T1000 (cell line): ENCODE measurements at regions not wholly inside any gene's neighbourhood (a gene's known extent, or its start where the extent isn't known, plus 50 kb on each side); places are given as distances from the start of the nearest gene placed in this dataset.

Source experiments
- DNase-seq: peaks from one replicate; lab custom pipeline; 2025; ENCODE audit warnings: mixed read lengths; lab: John Stamatoyannopoulos, UW

DNA sequence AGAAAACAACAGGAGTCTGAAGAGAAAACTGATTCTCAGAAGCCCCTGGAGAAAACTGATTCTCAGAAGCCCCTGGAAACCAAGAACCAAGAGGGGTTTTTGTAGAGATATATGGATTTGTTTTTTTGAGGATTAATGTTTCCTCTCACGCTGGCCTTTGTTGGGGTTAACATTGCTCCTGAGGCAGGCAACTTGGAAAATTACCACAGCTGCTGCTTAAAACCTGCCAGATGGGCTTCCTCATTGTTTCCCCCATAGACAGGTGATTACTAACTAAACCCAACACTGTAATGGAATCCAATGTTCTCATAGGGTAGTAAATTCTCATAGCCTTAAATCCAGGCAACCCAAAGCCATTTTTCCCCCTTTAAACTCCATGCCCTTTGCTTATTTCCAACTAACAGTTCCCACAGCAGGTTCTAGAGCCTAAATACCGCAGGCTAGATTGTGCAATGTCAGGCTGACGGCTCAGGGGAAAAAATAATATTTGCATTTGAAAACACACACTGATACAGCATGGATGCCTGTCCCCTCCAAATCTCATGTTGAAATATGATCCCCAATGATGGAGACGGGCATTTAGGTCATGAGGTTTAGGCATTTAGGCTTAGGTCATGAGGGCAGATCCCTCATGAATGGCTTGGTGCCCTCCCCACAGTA lies 272.3 kb upstream of the PKDCC start:
- no peak for DNase-seq

DNA sequence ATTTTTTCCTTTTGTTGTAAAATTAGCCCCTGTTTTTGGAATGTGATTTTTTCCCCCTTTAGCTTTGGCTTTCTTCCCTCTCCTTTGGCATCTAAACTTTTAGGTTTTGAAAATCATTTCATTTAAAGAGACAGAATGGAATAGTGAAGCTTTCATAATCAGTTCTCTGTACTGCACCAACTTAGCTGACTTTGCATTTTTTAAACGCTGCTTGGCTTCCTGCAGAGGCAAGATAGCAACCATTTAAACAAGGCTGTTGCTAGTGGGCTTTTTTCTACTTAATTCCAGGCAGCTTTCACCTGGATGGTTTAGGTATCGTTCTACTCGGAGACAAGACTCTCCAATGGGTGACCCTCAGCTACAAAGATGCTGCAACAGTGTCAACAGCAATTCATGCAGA lies 267.9 kb upstream of the PKDCC start:
- no peak for DNase-seq

DNA sequence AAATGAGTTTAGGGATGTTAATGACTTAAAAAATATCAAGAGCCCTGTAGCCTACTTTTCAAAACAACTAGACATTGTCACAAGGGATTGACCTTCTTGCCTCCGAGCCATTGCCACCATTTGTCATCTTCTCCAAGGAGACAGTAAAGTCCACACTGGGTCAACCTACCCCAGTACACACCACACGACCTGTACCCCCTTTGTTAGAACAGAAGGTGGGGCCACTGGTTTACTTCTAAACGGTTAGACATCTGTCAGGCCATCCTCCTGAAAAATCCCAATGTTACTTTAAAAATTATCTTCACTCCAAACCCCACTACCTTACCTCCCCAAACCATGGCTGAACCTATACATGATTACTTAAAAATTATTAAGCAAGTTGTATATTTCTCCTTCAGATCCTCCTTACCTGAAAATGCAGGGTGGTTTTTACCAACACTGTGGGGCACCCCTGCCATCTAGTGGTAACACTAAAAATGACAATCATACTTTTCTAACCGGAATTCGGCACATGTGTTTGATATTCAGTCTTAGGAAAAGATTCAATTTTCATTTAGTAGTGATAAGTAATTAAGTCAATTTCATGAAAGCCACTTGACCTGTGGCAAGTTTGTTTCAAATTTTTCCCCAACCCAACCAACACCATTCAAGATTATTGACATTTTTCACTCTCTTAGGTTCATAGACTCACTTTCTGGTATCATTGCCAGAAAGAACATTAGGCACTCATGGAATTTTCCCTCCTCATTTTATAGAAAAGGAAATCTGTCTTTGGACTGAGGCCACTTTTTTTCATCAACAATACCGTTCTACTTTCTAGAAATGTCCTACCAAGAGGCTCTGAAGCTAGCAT lies 265.3 kb upstream of the PKDCC start:
- DNase-seq = peak; percentile 8

DNA sequence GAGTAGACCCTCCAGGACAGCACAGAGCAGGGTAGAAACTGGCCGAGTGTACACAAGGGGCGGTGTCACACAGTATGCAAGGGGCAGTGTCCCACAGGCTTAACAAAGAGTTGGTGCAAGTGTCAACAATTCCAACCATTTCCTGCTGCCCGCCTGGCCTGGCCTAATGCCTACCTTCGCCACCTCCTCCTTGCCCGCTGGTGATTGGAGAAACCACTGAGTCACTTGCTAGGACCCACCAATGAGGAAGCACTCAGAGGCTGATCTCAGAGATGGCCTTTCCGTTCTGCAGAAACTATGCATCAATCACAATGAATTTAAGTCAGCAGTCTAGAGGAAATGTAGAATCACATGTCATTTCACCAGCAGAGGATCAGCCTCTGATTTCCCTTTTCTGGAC lies 263.3 kb upstream of the PKDCC start:
- no peak for DNase-seq

DNA sequence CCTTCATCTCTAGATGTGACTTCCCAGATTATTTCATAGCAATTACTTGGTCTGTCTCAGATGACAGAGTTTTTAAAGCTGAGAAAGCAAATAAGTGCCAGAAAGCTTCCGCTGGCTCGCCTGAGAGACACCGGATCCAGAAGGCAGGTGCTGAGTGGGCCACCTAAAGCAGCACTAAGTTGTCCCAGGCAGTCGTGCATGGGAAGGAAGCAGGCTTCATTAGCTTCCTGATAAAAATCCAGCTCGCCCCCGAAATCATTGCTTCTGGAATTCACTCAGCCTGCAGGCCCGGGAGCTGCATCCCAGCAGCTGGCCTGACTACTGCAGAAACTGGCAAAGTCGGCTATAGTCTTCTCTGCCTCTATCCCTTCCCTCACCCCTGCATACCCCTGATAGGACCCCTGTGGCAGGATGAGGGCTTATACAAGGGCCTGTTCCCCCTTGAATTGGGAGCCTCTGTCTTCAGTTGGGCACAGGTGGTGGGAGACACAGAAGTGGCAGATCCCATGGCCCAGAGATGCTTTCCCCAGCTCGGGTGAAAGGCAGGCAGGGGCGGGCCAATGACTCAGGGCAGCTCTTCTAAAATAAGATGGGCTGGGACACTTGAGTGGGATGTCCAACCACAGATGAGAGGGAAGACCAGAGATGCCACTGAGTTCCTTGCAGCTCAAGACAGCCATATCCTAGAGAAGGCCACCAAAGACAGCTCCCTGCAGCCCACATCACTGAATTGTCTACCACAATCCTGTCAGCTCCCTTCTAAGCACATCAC lies 262.4 kb upstream of the PKDCC start:
- no peak for DNase-seq

DNA sequence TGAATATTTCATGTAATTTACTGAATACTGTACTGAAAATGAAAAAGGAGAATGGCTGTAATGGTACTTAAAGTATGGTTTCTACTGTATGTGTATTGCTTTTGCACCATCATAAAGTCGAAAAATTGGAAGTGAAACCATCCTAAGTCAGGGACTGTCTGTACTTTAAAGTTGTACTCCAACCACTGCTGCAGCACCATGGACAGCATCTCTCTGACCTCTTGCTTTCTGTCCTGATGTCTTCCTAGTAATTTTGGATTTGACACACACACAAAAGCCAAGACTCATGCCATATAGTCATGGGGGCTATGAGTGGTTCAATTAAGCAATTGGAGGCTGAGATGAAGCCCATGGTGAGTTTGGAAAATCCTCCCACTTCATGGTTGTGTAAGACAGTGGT lies 256.3 kb upstream of the PKDCC start:
- DNase-seq = no peak

DNA sequence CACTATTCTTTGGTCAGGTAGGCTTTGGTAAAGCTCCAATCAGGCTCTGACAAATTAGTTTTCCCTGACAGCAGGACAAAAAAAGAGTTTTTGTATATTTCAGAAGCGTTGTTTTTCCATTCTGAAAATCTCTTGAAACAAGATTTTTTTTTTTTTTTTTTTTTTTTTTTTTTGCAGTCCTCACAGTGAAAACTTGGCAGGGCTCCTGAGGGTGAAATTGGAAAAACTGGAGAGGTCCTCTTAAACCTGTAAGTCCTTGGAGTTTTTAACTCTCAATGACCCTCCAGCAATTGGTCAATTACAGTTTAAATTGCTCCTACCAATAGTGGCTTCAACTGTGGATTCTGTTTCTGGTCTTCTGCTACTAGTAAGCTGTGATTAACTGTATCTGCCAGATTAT lies 244.5 kb upstream of the PKDCC start:
- DNase-seq = no peak

DNA sequence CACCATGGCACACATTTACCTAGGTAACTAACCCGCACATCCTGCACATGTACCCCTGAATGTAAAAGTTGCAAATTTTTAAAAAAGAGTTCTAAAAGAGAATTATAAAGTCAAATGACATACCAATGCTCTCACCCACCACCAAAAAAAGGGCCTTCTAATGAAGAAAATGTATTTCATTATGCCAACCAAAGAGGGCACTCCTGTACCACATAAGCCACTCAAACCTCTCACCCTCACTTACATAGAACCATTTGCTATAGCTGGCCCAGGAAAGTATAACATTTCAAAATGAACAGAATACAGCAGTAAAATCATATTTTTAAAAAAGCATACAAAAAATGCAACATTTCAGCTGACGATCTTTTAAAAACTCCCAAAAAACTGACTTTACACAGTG lies 241.5 kb upstream of the PKDCC start:
- no peak for DNase-seq

DNA sequence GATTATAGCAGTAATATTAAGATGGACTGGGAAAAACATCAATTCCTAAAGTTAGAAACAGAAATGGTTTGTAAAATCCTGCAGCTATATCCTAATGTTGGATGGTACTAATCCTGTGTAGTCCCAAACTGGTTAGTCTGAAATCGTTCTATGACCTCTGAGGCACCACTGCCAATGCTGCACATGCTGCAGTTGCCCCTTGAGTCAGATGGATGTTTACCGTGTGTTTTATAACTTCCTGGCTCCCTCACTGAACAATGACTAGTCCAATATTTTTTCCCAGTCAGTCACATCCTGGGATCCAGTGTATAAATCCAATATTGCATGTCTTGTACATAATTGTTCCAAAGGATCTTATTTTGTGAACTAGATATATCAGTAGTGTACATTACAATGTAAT lies 226.7 kb upstream of the PKDCC start:
- DNase-seq = no peak

DNA sequence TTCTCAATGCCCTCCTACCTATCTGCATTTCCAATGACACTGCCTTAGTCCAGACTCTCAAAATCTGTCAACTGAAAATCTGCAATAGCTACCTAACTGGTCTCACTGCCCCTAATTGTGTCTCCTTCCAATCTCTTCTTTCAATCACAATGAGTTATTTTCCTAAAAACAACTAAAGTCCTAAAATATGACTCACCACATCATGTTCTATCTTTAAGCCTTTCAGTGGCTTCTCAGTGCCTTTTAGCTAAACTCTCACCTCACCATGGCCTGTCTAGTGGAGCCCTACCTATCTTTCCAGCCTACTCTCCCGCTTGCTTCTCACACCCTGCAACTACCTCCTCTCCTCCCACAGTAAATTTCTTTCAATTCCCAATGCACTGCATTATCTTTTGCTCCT lies 220.9 kb upstream of the PKDCC start:
- DNase-seq = no peak

DNA sequence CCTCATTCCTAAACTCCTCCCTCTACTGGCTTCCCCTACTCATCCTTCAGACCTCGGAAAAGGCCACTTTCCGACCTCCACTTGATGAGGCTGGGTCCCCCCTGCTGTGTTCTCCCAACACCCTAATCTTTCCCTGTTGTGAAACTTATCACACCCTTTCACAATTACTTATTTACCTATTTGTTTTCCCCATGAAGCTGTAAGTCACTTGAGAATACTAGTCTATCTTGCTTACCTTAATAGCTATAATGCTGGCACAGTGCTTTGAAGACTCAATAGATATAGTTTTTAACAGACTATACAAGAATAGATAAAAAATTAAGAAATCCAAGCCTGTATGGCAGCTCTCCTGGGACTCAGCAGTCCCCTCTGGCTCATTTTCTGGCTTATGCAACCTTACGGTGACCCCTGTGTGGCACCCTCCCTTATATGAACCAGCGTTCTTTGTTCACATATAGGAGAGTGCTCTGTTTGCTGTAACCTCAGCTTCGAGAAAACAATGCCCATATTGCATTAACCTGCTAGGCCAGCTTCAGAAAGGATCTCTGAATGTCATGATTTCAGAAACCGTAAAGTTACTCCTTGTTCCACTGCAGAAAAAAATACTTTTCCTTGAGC lies 220.4 kb upstream of the PKDCC start:
- no peak for DNase-seq

DNA sequence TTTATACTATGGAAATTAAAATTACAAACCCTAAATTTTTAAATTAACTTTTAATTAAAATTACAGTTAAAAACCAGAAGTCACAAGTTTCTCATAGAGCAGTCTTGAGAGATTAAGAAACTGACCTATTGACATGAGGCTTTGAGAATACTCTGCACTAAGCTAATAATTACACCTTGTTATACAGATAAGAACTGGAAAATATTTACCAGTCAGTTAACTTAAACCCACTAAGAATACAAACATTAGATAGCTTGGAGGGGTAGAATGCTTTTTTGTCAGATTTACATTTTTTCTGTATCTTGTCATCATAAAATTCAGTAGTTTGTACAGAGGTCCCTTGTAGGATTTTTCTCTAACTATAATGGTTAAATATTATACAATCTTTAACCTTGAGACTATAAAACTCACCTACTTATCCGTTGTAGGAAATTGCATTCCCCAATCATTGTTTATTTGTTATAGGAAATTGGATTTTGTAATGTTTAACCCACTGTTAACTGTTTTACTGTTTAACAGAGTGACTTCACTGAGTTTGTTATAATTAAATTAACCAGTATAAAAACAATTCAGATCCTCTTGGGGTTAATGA lies 219.7 kb upstream of the PKDCC start:
- DNase-seq = no peak

DNA sequence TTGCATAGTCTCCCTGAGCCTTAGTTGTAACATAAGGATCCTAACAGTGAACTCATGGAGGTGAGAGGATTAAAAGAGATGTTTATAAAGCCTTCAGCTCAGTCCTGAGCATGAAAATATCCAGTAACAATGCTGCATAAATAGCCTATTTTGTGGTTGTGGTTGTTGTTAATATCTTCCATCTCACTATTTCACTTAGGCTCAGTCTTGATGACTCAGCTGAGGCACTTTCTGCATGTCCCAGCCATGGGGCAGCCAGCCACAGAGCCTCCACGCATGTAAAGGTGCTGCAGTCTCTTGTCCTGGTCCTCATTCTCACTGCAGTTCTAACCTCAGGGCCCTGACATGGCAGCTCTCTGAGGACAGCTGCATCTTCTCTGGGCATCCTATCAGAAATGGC lies 218.8 kb upstream of the PKDCC start:
- DNase-seq = no peak

DNA sequence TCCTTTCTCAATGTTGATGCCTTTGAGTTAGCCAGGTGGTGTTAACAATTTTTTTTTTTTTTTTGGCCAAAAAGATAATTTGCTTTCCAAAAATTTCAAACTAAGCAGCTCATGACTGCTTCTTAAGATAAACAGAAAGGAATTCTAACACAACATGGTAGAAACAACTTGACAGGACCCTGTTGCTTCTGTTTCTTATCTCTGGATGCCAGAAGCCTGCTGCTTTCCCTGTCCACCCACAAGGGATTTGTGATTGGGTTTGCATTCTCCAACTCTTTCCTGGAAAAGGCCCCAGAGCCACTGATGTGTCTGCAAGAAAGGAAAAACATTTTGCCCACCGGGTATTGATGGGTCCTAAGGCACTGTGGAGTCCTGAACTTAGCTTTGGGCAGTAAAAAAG lies 217.2 kb upstream of the PKDCC start:
- DNase-seq = no peak

DNA sequence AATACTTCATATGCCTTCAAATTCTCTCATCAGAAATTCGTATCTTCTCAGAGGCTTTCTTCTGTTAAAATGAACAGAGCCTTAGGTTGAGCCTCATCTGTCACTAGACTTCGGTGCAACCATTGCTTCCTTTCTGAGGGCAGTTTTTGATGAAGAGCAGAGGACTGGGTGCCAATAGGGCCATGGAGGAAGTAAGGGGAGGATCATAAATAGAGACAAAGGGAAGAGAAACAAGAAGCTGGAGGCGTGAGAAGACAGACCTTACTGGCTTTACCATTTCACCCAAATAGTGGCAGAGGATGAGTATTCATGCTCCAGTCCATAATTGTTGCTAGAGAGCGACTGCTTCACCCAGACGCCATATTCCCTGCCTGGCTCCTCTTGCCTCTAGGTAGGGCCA lies 215.6 kb upstream of the PKDCC start:
- no peak for DNase-seq

DNA sequence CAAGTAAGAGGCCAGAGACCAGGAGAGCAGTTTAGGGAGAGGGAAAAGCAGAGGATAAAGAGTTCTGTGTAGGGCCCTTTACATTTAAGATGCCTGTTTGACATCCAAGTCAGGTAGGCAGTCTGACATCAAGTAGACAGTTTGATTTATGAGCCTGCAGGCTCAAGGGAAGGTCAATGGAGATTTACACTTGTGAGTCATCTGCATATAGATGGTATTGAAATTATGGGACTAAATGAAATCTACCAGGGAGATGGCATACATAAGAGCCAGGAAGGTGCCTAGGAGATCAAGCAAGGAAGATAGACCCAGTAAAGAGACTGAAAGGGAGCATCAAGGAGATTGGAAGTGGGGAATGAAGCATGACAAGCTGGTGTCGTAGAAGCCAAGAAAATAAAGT lies 212.4 kb upstream of the PKDCC start:
- DNase-seq = no peak

DNA sequence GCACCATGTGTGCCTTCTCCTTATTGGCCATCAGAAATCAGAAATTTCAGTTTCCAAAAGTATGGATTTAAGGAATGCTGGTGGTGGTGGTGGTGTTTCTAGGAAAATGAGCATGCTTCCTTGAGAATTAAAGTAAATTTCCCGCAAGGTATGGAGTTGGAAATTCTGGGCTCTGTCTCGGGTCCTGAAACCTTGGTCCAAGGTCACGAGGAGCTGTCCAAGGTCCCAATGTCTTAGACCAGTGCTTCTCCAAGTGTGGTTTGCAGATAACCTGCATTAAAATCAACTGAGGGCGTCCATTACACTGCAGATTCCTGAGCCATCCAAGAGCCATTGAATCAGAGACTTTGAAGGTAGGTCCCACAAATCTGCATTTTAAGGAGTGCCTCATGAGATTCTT lies 210.9 kb upstream of the PKDCC start:
- no peak for DNase-seq

DNA sequence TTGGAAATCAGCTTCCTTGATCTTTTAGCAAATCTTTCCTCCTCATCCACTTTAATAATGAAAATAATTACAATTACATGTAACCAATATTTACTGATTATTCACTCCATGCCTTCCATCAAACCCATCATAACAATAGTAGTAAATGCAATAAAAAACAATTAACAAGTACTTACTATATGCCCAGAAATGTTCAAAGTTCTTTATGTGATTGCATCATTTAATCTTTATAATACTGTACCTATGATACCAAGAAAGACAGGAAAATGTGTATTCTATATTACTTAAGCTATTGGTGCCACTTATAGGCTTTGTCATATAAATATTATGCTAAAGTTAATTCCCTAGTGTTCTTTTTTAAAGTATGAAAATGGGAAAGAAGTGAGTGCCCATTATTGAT lies 210.2 kb upstream of the PKDCC start:
- DNase-seq = no peak

DNA sequence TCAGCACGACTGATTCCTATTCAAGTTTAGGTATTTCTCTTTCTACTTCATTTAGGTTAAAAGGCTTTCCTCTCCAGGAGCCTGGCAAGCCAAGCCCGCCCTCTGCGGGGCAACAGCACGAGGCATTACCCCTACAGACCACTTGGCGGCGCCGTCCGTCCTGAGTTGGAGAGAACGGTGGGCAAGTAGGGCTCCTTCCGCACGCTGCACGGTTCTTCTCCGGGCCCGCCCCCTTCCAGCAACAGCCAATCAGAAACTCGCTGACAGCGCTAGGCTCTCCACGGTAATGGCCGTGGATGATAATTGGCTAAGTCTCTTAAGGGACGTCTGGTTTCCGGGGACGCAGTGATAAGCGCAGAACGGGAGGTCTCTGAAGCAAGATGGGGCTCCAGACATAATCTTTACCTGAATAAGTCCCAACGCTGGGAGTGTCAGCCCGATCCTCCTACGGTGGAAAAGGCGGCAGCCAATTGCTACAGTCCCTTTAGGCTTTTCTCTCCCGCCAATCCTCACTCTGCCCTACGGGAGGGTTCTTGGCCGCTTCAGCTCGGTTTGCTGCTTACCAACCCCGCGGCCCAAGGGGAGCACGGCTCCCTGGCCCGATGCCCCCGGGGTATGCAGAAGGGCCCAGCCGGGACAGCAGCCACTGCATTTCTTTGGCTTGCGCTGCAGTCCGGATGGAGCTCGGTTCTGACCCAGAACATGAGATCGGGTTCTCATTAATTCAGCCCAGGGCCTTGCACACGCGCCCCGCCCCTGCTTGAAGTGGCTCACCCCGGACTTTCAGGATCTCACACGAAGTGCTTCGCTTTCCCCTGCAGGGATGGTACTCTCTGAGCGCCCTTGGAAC lies 206.9 kb upstream of the PKDCC start:
- DNase-seq = peak; percentile 91

DNA sequence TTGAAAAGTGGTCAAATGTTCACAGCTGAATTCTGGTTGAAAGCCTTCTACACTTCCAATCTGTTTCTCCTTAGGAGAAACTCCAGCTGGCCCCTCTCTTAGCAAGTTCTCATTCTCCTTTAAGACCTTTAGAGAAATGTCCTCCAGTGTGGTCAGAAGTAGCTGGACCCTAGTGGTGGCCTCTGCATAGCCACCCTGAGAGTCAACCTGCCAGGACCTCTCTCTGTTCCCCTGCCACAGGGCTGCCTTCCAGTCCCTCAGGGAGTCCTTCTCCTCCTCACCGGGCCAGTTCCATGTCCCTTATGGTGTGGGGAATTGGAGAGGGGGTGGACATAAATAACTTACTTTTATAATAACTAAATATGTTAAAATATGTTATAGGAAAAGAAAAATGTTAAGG lies 200.9 kb upstream of the PKDCC start:
- DNase-seq = no peak

DNA sequence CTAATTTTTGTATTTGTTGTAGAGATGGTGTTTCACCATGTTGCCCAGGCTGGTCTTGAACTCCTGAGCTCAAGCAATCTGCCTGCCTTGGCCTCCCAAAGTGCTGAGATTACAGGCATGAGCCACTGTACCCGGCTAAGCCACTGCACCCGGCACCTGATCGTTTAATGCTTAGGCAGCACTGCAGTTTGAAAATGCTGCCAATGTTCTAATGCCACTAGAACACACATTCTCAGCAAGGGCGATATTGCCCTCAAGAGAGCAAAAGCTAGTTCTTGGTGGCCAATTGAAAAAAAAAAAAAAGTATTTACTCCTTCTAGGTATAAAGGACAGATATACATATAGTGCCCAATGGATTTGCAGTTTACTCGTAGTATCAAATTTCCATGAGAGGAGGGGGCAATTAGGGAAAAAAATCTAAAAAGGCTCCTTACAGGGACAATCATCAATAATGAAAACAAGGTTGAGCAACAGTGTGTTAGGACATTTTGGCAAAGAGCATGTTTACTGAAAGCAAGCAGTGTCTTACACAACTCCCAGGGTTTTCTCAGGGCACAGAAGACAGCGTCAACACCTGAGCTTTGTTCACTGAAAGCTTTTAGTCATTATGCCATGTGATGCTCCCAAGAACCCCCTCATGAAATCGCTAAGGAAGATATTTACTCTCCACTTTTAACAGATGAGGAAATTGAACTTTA lies 199.9 kb upstream of the PKDCC start:
- DNase-seq = no peak
